ENCODE measurements at regions not wholly inside any gene's neighbourhood (a gene's known extent, or its start where the extent isn't known, plus 50 kb on each side); places are given as distances from the start of the nearest gene placed in this dataset.
"Not testable (repeated sequence)": the region's sequence is repeated elsewhere in the genome, so short reads cannot be mapped to it uniquely, and the experiment has no call there.

- DNase-seq: no peak
Measured at GRCh38 chr5:25764733-25765132, 1120.0 kb upstream of the CDH10 start.

GRCh38 chr5:25763781-25764180 is 1119.0 kb upstream of the CDH10 start:
- DNase-seq: peak; percentile 45

GRCh38 chr5:25754895-25755294 is 1110.1 kb upstream of the CDH10 start:
- DNase-seq: peak; percentile 3

DNA sequence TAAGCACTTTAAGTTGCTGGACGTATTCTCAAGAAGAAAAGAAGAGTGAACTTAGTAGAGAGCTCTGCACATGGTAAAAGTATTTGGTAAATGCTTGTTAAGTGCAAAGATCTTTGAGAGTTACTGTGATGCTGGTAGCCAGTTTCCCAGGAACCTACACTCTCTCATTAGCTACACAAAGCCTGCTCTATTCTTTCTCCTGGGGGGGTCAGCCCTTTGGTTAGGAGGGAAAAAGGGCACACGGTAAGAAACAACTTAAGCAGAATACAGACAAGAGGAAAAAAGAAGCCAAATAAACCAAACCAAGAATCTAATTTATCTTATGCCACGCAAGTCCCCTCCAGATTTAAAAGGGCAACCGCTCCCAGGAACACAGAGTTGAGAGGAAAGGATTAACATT is 1100.1 kb upstream of the CDH10 start:
- no peak for DNase-seq

DNA sequence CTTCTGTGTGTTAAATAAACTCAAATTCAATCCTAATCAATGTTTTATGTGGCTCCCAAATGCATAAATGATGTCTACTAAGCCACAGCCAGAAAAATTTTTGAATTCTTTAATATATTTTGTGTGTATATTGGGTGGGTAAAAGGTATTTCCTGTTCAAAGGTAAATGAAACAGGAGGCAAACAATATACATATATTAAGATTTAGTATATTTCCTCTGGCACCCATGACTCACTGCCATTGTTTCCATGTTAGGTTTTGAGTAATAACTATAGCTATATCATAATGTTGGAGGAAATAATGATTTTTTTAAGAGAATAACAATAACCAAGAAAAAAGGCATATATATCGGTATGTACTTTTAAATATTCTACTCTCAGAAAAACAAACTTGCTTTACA is 1071.9 kb upstream of the CDH10 start:
- no peak for DNase-seq

GRCh38 chr5:25713259-25713658 is 1068.5 kb upstream of the CDH10 start:
- no peak for DNase-seq

DNA sequence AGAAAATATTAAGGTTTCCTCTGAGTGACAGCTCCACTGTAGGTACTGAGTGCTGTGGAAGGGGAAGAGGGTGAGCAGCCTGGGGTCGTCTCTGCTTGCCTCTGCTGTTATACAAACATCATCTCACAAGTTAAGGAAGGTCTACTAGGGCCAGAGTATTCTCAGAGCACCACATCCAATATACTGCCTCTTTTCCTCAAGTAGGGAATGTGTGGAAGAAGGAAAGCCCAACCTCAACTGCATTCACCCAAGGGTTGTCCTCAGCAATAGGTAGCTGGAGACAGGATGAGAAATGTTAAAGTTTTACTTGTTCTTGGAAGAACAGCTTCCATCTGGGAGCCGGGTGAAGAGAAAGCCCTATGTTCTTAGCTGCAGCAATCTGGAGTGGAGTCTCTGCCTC is 1062.3 kb upstream of the CDH10 start:
- no peak for DNase-seq

DNA sequence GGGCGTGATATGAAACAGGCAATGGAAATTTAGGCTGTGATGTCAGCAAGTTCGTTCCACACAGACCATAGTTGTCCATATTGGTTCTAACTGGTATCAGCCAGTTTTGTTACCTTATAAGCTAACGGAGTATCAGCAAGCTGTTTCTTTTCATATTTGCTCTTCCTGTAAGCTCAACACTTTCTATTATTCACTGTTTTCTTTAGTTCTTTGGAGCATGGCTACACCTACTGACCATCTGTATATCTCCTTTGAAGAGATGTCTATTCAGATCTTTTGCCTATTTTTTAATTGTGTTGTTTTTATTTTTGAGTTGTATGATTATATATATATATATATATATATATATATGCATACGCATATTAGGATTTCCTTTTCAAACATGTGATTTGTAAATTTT is 1057.2 kb upstream of the CDH10 start:
- DNase-seq: no peak

GRCh38 chr5:25694801-25695200 is 1050.0 kb upstream of the CDH10 start:
- DNase-seq: no peak

GRCh38 chr5:25688156-25688555 is 1043.4 kb upstream of the CDH10 start:
- DNase-seq: no peak

DNA sequence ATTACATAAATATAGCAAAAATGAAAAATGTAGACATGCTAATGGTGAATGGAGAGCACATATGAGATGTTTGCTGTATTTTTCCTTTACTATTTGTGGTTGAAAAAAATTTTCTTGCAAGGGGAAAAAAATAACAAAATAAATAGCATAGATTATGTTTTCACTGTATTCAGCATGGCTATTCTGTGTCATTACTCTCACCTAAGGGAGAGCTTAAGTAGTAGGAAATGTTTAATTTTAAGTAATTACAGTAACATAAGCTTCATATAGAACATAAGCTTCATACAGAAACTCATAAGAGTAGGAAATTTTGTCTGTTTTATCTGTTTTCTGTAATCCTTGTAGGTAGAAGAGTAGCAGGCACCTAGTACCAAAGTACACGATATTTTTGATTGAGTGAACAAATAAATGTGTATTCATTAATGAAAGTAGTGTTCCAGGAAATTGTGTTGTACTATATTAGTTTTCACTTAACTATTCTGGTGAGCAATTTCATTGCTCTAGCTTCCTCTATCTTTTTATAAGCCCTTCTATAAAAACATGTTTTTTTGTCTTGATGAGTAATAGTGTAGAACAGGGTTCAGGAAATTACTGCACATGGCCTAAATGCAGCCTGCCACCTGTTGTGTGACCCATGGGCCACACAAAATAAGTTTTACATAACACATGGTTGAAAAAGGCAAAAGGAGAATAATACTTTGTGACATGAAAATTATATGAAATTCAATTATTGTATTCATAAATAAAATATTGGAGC is 1025.0 kb upstream of the CDH10 start:
- DNase-seq: no peak

DNA sequence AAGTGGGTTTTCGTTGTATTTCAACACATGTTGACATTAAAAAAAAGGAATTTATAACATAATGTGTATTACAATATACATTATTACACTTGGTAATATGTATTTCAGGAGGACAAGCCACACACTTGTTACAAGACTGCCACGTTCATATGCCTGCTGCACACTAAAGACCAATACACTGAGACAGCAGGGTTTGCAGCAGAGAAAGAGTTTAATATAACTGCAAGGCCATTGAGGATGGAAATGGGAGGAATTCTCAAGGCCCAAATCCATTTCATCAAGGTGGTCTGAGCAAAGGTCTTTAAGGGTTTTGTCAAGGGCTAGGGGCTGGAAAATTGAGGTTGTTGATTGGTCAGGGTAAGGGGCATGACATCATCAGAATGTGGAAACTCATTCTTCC is 1017.8 kb upstream of the CDH10 start:
- no peak for DNase-seq

- not testable (repeated sequence) for DNase-seq
Measured at GRCh38 chr5:25650316-25650715, 1005.5 kb upstream of the CDH10 start.

GRCh38 chr5:25649628-25650265 is 1005.0 kb upstream of the CDH10 start:
- no peak for DNase-seq

DNA sequence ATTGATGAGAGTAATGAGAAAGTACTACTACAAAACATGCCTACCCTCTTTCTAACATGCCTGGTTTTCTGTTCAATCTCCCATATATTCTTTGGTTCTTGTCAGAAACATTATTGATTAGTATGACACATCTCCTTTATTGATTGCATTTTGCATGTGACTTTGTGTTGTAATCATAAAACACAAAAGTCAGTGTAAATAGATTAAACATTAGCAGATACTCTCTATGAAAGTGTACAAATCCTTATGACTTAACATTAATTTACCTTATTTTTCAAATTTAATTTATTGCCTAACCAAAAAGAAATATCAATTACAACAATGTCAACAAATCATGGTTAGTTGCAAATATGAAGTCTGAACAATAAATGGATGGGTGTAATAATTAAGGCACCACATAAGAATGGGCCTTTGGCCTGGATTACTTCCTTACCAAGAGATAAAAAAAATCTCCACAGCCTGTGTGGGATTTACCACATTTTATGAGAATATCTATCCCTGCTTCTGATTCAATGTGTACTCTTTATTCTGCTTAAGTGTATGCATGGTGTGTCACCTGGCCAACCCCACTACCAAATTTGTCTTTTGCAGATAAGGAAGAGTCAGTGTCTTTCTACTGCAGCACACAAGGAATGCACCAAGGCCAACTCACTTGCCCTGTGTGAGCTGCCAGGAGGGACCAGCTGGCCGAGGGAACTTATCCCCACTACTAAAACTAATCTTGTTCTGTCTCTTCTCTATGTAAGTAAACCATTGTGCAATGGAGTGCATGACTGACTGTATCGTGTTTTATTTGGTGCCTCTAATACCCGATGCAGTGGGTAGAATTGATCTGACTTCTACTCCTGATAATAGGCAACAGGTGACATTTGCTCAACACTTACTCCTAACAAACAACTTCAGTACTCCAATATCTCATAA is 1001.9 kb upstream of the CDH10 start:
- no peak for DNase-seq

GRCh38 chr5:25641124-25641523 is 996.3 kb upstream of the CDH10 start:
- DNase-seq: peak; percentile 80

GRCh38 chr5:25619273-25619672 is 974.5 kb upstream of the CDH10 start:
- DNase-seq: no peak

DNA sequence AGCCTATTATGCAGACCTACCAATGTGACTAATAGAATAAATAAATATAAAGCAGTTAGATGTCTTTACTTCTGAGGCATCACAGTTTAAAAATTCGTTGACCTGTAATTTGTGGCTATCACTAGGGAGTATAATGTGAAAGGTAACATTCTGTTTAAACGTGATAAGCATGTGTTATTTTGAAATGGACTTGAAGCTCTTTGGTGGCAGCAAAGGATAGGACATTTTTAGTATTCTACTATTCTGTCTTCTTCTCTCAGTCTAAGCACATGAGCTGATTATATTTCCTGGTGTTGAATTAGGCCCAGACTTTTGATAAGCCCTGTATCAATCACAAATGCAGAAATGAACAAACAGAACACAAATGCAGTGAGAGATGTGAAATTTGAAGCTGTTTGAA is 974.0 kb upstream of the CDH10 start:
- no peak for DNase-seq

DNA sequence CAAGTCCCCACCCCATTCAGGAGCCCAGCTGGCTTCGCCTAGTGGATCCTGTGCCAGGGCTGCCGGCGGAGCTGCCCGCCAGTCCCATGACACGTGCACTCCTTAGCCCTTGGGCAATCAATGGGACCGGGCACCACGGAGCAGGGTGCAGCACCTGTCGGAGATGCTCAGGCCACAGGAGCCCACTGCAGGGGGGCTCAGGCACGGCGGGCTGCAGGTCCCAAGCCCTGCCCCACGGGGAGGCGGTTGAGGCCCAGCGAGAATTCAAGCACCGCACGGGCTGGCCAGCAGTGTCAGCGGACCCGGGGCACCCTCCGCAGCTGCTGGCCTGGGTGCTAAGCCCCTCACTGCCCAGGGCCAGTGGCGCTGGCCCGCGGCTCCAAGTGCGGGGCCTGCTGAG is 969.7 kb upstream of the CDH10 start:
- no peak for DNase-seq

DNA sequence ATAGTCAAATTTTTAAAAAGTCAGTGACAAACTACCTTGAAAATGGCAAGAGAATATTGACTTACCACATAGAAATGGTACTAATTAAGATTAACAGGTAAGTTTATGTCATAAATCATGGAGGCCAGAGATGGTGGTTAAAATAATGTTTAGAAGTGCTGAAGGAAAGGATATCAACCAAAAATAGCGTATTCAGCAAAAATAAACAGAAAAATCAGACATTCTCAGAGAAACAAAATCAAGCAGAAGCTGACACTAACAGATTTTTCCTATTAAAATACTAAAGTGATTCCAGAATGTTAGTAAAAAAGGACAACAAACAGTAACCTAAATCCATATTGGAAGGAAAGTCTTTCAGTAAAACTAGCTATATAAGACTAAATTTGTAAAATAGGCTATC is 959.9 kb upstream of the CDH10 start:
- no peak for DNase-seq

- DNase-seq: no peak
Measured at GRCh38 chr5:25579111-25579510, 934.3 kb upstream of the CDH10 start.

DNA sequence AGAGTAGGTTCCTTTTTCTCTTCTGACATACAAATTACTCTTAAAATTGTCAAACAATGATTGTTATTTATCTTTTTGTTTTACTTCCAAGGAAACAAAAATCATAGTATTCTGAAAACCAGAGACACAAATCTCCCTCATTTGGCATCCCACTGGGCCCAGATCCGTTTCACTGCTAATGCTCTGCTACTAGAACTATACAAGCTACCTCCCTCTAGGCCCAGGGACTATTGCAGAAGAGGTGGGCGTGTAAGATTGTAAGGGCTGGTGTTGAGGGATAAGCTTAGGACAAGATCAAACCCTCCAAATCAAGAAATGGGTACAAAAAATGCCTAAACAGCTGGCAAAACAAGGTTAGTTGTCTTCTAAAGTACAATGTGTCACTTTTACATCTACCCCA is 928.9 kb upstream of the CDH10 start:
- no peak for DNase-seq

- DNase-seq: no peak
Measured at GRCh38 chr5:25570067-25570583, 925.3 kb upstream of the CDH10 start.
